ENCODE measurements at regions not wholly inside any gene's neighbourhood (a gene's known extent, or its start where the extent isn't known, plus 50 kb on each side); places are given as distances from the start of the nearest gene placed in this dataset.

DNA sequence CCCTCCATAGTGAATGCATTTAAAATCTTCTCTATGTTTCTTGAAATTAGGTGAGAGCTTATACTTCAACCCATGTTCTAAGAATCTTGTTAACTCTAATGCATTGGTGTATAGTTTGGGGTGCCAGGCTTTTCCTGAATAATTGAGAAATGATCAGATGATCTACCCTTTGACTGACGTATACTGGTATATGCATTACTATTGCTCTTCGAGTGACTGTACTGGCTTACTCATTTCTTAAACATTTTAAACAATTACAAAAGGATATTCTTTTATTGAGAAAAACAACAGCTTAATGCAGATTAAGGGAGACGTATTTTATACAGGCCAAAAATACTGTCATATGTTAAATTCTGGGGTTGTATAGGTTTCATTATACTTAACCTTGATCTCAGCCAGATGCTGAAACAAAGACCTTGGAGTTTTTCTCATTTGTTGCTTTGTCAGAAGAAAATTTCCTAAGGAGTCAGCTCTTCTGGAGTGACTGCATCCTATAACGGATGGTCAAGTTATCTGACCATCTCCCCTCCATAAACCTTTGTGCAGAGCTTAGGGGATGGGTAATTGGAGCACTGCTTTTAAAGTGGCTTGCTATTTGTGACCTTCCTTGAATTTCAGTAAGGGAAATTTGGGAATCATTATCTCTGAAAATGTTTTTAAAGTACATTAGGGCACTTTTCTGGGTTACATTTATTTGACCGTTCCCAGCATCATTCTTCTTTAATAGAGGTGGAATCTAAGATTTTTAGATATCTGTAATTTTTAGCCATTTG is 507.6 kb downstream of the PCNX1 start:
- Histone ChIP-seq H3K14ac (ENCODE audit: insufficient read depth, low read length) (no peak overlapping the region), H3K56ac (ENCODE audit: insufficient read length, low read depth, low read length) (no peak overlapping the region), H3K18ac (ENCODE audit: insufficient read length, low read depth, low read length) (no peak overlapping the region), H2BK120ac (ENCODE audit: low read depth, low read length, poor library complexity, severe bottlenecking) (no peak overlapping the region), H4K91ac (ENCODE audit: insufficient read length, low read depth, low read length) (no peak overlapping the region), H2BK20ac (ENCODE audit: low read depth, low read length, poor library complexity, severe bottlenecking) (no peak overlapping the region), H3K27ac (ENCODE audit: insufficient read length, low read depth, low read length) (no peak overlapping the region), H3T11ph (ENCODE audit: low read length) (no peak overlapping the region), H4K20me1 (ENCODE audit: control insufficient read depth, insufficient read depth, insufficient read length) (no peaks in the 10 kb centered on the region), H2BK15ac (ENCODE audit: low read depth, low read length) (no peak overlapping the region), H3K79me2 (ENCODE audit: insufficient read depth, low read length) (peaks cover 4% of the 10 kb centered on the region; the same call in 1 of the 2 replicates), H2AK5ac (ENCODE audit: insufficient read length, low read length) (no peak overlapping the region), H2BK5ac (ENCODE audit: insufficient read length, low read length) (no peak overlapping the region), H3K9me3 (ENCODE audit: control insufficient read depth, low read depth, low read length) (no peaks in the 10 kb centered on the region), H4K5ac (ENCODE audit: insufficient read length, low read depth, low read length) (no peak overlapping the region), H3K27me3 (ENCODE audit: insufficient read depth, low read length) (no peaks in the 10 kb centered on the region), H3K4me1 (ENCODE audit: insufficient read depth, low read length) (no peaks in the 10 kb centered on the region; the same call in 1 of the 2 replicates), H3K4me2 (ENCODE audit: insufficient read depth, insufficient read length, low read length) (no peak overlapping the region), H2AFZ (ENCODE audit: low read length) (no peak overlapping the region), H3K9ac (ENCODE audit: extremely low read depth, insufficient read length, low read length) (no peak overlapping the region), H3K79me1 (ENCODE audit: insufficient read depth, low read depth, low read length, poor library complexity, severe bottlenecking) (no peaks in the 10 kb centered on the region), H4K8ac (replicated peaks; ENCODE audit: insufficient read length, low read depth, low read length) (no peak overlapping the region), H2BK12ac (ENCODE audit: insufficient read length, low read depth, low read length) (no peak overlapping the region), H3K4ac (ENCODE audit: low read depth, low read length) (no peak overlapping the region), H3K23ac (ENCODE audit: insufficient read length, low read depth, low read length) (no peak overlapping the region), H3K23me2 (ENCODE audit: insufficient read length, low read depth, low read length, poor library complexity, severe bottlenecking) (no peaks in the 10 kb centered on the region)
- DNase-seq = no peak
- no CpG with 5 or more reads among the region's 5 CpGs for WGBS (ENCODE audit: extremely low coverage, insufficient read length, low lambda C conversion rate)
- H3K9me3 Mint-ChIP-seq = no peaks in the 10 kb centered on the region; a peak in 1 of 5 replicates
- peaks cover 24 to 26% of the 10 kb centered on the region in 2 experiments for H3K4me1 Mint-ChIP-seq
- H3K36me3 Mint-ChIP-seq (ENCODE audit: insufficient read depth in 1 of 3, low read depth in 3 of 3) = peaks cover 3 to 13% (median 12%) of the 10 kb centered on the region in 3 experiments; a peak in 6 of 7 replicates
- no peak overlapping the region for H3K4me3 Mint-ChIP-seq
- H3K27ac Mint-ChIP-seq = no peak overlapping the region
- no peaks in the 10 kb centered on the region for H3K27me3 Mint-ChIP-seq (ENCODE audit: low read depth)
- TF ChIP-seq, protein P1, sequence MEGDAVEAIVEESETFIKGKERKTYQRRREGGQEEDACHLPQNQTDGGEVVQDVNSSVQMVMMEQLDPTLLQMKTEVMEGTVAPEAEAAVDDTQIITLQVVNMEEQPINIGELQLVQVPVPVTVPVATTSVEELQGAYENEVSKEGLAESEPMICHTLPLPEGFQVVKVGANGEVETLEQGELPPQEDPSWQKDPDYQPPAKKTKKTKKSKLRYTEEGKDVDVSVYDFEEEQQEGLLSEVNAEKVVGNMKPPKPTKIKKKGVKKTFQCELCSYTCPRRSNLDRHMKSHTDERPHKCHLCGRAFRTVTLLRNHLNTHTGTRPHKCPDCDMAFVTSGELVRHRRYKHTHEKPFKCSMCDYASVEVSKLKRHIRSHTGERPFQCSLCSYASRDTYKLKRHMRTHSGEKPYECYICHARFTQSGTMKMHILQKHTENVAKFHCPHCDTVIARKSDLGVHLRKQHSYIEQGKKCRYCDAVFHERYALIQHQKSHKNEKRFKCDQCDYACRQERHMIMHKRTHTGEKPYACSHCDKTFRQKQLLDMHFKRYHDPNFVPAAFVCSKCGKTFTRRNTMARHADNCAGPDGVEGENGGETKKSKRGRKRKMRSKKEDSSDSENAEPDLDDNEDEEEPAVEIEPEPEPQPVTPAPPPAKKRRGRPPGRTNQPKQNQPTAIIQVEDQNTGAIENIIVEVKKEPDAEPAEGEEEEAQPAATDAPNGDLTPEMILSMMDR (conservative IDR thresholded peaks at IDR 0.05) = no peak
